ENCODE measurements at regions not wholly inside any gene's neighbourhood (a gene's known extent, or its start where the extent isn't known, plus 50 kb on each side); places are given as distances from the start of the nearest gene placed in this dataset.

DNA sequence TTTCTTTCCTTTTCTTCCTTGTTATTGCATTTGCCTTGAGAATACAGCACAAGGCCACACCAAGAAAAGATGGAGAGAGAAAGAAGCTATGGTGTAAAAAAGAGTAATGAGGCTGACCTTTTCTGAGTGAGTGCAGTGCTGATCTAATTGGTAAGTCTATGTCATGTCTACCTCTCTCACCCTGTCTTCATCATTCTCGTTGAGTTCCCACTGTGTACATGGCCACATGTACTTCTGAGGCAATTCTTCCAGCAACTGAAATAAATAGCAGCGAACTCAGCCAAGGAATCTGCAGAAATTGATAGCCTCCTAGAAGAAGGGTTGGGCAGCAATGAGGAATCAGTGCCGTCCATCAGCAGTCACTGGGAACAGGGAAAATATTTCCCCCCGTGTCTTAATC, 367.2 kb upstream of the SPTLC3 start:
- no peak overlapping the region for H3K4me3 ChIP-seq (ENCODE audit: low read depth, low read length)
- DNase-seq (ENCODE audit: low read depth) = no peak
- TF ChIP-seq, protein P1, sequence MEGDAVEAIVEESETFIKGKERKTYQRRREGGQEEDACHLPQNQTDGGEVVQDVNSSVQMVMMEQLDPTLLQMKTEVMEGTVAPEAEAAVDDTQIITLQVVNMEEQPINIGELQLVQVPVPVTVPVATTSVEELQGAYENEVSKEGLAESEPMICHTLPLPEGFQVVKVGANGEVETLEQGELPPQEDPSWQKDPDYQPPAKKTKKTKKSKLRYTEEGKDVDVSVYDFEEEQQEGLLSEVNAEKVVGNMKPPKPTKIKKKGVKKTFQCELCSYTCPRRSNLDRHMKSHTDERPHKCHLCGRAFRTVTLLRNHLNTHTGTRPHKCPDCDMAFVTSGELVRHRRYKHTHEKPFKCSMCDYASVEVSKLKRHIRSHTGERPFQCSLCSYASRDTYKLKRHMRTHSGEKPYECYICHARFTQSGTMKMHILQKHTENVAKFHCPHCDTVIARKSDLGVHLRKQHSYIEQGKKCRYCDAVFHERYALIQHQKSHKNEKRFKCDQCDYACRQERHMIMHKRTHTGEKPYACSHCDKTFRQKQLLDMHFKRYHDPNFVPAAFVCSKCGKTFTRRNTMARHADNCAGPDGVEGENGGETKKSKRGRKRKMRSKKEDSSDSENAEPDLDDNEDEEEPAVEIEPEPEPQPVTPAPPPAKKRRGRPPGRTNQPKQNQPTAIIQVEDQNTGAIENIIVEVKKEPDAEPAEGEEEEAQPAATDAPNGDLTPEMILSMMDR (conservative IDR thresholded peaks at IDR 0.05; ENCODE audit: low read depth, low read length) = no peak

DNA sequence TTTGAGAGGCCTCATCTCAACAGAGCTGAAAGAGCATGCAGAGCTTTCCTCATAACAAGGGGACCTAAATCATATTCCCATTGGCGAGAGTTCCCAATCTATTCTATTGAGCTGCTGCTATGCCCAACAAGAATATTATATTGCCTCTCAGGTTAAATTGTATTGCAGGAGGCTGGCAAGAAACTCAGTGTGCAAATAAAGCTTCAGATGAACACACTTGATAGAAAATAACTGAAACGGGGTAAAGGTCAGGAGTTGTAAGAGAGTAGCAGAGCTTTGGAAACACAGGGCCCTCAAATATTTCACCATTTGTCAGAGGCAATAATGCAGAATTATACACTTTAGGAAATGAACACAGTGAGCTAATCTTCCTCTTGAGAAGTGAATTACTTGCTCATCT, 364.3 kb upstream of the SPTLC3 start:
- no peak overlapping the region for H3K4me3 ChIP-seq (ENCODE audit: low read depth, low read length)
- DNase-seq (ENCODE audit: low read depth) = no peak
- TF ChIP-seq, protein P1 (conservative IDR thresholded peaks at IDR 0.05; ENCODE audit: low read depth, low read length) = no peak

DNA sequence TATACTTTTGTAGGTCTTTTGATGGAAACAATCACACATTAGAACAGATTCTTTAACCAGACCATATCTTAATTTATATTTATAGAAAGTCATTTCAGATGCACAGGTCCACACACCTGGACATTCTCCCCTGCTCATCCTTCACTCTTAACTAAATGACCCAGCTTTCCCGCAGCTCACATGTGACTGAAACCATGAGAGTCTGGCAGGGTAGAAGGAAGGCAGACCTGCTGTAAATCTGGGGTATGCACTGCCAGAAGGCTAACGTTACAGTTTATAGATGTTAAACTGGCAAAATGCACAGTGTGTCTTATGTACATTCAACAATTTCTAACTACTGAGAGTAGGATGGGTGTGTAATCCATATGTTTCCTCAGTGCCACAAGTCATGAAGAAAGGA, 359.5 kb upstream of the SPTLC3 start:
- TF ChIP-seq, protein P1 (conservative IDR thresholded peaks at IDR 0.05; ENCODE audit: low read depth, low read length) = no peak
- DNase-seq (ENCODE audit: low read depth) = no peak
- H3K4me3 ChIP-seq (ENCODE audit: low read depth, low read length) = no peak overlapping the region

DNA sequence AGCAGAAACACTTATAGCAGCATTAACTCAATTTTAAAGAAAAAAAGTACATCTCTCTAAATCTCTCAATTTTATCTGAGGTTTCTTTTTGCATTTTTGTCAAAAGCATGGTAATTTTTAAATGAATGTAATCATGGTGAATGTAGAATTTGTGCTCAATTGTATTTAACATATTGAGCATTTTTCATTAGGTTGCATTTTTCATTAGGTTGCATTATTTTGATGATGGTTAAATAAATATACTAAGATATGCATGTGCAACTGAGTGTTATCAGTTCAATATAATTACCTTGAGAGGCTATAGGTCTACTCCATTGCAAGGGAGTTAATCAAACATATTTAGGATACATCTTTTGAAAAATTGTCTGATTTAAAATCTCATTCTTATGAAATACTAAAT, 355.1 kb upstream of the SPTLC3 start:
- H3K4me3 ChIP-seq (ENCODE audit: low read depth, low read length) = no peak overlapping the region
- TF ChIP-seq, protein P1 (conservative IDR thresholded peaks at IDR 0.05; ENCODE audit: low read depth, low read length) = no peak
- no peak for DNase-seq (ENCODE audit: low read depth)

DNA sequence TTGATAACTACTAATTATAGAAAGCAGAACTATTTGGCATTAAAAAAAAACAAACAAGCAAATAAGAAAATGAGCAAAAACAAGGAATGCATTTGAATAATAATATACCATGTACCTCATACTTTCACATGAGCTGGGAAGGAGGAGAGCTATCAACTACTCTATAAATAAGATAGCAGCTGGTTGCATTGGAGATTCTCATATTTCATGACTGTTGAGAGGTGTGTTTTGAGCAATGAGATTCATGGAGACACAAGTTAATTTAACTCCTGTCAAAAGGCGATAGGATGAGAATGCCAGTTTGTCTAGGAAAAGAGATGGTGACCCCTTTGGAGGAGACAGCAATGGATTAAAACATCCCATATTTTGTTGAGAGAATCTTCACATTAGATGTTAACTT, 348.8 kb upstream of the SPTLC3 start:
- no peak overlapping the region for H3K4me3 ChIP-seq (ENCODE audit: low read depth, low read length)
- TF ChIP-seq, protein P1 (conservative IDR thresholded peaks at IDR 0.05; ENCODE audit: low read depth, low read length) = no peak
- no peak for DNase-seq (ENCODE audit: low read depth)

DNA sequence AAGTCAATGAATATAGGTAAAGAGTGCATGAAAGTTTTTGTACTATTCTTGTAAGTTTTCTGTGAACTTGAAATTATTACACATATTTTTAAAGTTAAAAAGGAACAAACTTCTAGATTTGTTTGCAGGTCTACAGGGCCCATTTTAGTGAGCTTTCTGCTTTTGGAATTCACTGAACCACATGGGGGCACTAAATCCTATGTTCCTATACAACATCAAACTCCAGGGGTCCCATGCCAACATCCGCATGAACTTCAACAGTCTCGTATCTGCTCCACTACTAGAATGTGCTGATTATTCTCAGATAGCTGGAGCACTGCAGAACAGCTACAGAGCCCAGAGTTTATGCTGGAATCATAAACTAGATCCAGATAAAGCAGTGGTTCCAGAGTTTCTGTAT, 347.9 kb upstream of the SPTLC3 start:
- no peak overlapping the region for H3K4me3 ChIP-seq (ENCODE audit: low read depth, low read length)
- peak; percentile 17 for DNase-seq (ENCODE audit: low read depth)
- TF ChIP-seq, protein P1 (conservative IDR thresholded peaks at IDR 0.05; ENCODE audit: low read depth, low read length) = peak; percentile 31

DNA sequence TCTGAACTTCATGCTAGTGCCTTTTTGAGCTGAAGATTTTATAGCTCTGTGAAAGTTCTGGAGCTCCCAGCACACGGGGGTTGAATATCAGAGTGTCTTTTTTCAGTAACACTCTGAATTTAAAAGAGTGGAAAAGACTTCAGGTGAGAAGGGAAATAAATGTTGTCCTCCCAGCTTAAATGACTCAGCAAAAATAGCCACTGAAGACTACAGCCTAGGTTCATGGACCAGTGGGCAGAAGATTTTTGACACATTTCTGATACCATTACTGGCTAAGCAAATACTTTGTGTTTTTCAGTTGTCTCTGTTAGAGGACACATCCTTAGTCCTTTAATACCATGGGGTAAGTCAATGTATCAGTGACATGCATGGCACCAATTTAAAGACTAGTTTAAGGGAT, 338.5 kb upstream of the SPTLC3 start:
- TF ChIP-seq, protein P1 (conservative IDR thresholded peaks at IDR 0.05; ENCODE audit: low read depth, low read length) = no peak
- no peak overlapping the region for H3K4me3 ChIP-seq (ENCODE audit: low read depth, low read length)
- no peak for DNase-seq (ENCODE audit: low read depth)

Data from choroid plexus epithelial cell (primary cell).